ENCODE measurements at regions not wholly inside any gene's neighbourhood (a gene's known extent, or its start where the extent isn't known, plus 50 kb on each side); places are given as distances from the start of the nearest gene placed in this dataset.
"Not testable (repeated sequence)": the region's sequence is repeated elsewhere in the genome, so short reads cannot be mapped to it uniquely, and the experiment has no call there.

DNA sequence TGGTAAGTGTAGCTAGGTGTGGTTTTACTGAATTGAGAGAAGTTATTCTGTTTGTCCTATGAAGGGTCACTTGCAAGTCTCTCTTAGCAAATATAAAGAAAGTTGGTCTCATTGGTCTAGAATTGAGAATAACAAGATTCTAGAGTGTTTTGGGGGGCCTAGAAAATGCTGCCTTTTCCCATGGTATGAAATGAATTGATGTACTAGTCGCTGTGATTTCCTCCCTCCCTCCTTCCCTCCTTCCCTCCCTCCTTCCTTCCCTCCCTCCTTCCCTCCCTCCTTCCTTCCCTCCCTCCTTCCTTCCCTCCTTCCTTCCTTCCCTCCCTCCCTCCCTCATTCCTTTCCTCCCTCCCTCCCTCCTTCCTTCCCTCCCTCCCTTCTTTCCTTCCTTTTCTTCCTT lies 166.7 kb upstream of the RGS6 start:
- no peak for DNase-seq

DNA sequence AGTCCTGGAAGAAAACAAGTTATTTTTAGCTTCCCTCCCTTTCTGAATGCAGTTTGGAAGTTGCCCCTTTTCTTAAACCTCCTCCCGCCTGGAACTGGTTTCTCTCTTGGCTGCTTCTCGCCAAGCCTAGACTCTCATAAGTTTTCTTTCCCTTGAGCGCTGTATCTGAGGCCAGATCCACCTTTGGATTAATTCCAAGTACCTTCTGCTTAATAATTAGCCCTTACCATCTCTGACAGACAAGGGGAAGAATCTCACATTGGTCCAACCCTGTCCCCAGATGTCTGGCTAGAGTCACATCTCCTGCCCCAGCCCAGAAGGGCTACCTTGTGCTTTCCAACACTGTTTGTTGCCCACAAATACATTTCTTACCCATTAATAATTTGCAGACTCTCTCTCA lies 161.8 kb upstream of the RGS6 start:
- DNase-seq, result no peak

DNA sequence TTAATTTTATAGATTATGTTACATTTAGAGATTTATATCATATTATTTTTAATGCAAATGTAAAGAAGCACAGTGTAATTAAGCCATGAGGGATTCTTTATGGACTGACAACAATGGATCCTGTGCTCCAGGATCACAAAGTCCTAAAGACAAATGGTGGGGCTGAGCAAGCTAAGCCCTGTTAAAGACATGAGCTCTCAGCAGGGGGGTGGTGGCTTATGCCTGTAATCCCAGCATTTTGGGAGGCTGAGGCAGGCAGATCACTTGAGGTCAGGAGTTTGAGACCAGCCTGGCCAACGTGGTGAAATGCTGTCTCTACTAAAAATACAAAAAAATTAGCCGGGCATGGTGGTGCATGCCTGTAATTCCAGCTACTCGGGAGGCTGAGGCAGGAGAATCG lies 160.8 kb upstream of the RGS6 start:
- DNase-seq, result not testable (repeated sequence)

DNA sequence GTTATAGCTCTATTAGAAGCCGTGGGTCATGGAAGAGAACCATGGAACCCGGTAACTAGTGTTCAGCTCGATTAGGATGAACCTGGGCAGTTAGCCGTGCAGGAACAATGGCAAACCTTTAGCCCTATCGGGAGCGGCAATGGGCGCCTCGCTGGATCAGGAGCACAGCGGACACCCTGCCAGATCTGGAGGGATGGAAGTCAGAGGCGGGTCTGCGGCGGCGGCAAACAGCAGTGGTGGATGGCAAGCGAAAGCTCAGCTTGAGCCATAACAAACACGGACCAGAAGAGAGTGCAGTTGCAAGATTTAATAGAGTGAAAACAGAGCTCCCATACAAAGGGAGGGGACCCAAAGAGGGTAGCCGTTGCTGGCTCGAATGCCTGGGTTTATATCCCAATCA lies 160.2 kb upstream of the RGS6 start:
- not testable (repeated sequence) for DNase-seq

DNA sequence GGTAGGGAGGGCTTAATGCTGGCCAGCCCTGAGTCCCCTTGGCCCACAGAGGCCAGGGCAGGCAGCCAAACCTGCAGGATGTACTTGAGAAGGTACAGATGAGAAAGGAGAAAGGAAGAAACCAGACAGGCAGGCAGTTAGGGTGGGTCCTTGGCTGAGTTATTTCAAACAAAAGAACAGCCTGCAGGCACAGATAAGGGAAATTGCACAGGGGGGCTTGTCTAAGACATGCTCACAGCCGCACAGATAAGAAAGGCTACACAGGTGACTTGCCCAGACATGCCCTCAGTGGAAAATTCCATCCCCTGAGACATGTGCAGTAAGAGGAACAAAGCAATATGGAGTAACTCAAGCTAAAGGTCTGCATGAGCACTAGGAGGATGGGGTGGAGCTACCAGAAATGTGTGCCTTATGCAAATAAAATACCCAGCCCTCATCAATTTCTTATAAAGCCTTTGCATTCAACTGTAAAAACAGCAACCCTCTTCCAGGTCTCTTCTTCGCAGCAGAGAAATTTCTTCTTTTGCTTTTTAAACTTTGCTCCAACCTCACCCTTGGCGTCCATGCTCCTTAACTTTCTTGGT lies 158.2 kb upstream of the RGS6 start:
- DNase-seq, result no peak

DNA sequence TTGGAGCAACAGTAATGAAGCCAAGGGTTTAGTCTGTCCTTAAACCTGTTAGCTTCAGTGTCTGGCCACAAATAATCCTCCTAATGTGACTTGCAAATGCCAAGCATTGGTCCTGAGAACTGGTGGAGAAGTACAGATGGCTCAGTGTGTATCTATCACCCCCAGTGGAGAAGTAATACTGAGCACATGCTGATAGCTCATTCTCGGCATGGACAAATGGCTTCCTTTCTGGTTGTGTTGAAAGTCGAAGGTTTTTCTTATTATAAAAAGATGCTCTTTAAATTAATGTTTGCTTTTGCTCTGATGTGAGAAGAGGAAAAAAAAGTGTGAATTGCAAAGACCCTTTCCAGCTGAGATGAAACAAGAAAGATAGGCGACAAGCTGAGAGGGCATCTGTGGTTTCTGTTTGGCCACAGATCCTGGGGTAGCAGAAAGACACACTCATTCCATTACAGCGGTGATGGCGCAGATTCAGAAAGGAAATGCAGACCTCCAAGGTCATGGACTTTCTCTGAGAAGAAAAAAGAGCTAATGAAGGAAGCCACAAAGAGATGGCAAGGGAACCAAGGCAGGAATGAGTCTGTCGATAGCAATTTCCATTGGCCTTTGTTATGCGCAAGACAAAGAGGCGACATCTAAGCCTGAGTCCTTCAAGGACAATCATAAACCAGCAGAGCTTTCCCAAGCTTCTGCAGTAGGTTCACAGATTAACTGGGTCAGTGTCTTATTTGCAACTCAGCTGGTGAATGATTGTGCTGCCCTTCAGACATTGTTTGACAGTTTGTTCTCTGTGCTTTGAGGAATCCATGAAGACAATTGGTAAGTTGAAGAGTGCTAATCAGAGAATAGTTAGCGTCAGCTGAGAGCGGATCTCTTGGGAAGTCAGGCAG lies 155.5 kb upstream of the RGS6 start:
- DNase-seq, result no peak

DNA sequence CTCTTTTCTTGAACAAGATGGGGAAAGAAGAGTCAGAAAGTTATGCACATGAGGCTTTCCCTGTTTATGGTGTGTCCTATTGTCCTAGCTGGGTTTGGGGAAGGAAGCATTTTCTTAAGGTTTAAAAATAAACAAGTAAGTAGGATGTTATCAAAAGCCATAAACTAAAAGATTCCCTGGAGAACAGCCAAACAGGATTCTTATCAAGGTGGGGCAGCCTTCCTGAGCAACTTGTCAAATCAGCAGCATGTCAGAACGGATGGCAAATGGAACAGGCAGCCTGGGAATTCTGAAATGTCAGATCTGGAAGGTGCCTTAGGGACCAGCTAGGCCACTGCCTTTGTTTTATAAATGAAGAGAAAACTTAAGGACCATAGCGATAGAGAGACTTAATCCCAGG lies 152.2 kb upstream of the RGS6 start:
- no peak for DNase-seq

DNA sequence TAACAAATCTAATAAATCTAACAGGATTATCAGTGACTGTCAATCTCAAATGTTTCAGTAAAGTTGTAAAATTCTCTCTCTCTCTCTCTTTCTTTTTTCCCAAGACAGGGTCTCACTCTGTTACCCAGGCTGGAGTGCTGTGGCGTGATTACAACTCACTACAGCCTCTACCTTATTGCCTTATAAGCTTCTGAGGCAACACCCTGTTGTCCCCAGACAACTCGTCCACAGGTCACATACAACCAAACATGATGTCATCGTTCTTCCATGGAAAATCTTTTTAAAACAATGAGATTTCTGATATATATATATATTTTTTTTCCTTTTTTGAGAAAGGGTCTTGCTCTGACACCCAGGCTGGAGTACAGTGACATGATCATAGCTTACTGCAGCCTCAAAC lies 151.4 kb upstream of the RGS6 start:
- no peak for DNase-seq

DNA sequence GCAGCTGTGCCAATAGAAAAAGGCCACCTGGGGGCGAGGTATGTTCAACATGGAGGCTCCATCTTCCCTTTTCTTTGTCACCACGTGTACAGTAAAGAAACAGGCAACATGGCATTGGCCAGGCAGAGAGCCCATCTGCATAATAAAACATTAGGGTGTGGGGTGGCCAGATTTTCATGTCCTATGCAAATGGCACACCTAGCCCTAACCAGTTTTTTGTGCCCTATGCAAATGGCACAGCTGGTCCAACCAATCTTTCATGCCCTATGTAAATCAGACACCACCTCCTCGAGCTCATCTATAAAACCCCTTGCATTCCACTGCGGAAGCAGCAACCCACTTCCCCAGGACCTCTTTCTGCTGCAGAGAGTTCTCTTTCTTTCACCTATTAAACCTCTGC lies 149.1 kb upstream of the RGS6 start:
- DNase-seq, result no peak

DNA sequence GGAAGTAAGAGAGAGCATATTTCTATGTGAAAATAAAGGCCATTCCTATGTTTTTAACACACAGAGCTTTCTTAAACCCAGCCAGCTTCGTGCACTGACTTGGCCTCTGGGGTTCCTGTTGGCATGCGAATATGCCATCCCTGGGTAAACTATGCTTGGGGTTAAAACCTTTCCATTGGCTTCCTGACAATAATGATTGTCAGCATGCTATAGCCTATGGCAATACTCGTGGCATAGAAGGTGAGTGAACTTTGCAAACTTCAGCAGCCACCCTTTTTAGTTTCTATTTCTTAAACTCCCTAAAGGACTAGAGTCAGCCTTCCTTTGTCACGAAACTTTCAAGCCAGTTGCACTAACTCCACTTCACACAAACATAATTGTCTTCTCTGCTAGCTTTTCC lies 148.4 kb upstream of the RGS6 start:
- no peak for DNase-seq

DNA sequence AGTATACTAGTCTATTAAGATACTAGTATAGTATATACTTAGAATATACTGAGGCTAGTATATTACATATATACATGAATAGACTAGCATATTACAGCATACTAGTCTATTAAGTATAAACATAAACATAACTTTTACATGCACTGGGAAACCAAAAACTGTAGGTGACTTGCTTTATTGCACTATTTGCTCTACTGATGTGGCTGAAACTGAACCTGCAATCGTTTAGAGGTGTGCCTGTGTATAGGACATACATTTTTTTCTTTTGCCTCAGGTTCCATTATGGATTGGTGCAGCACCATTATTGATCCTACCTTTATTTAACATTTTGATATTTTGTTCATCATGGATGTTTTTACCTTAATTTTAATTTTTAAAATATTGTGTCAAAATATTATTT lies 143.2 kb upstream of the RGS6 start:
- DNase-seq, result no peak

DNA sequence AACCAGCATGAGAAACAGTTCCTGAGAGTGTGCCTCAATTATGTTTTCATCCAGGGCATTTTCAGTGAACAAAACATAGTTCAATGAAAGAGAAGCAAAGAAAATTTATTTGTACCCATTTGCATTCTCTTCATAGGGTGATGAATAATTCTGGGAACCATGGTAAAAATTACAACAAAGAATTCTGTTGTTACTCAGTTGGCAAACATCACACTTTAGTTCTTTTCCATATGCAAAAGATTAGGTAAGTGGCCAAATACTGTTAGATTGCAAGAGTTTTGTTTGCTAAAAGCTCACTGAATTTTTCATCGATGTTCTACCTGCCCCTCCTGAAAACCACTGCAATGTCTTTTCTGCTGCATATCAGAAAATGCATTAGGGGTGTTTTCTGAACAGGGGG lies 132.4 kb upstream of the RGS6 start:
- no peak for DNase-seq

DNA sequence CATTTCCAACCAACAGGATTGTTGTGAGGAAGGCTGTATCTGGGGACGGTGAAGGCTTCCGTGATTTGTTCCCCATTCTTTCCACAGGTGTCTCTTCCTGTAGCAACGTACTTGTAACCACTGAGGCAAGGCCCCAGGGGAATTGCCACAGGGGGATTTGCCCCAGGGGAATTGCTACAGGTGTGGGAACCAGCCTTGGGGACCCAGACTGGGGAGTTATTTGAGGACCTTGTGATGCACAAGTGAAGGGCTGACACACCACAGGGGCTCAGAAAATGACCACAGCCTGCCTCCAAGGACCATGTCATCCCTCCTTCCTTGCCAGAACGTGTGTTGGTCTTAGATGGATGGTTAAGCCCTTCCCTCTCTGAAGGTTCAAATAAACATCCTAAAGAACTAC lies 131.4 kb upstream of the RGS6 start:
- no peak for DNase-seq

DNA sequence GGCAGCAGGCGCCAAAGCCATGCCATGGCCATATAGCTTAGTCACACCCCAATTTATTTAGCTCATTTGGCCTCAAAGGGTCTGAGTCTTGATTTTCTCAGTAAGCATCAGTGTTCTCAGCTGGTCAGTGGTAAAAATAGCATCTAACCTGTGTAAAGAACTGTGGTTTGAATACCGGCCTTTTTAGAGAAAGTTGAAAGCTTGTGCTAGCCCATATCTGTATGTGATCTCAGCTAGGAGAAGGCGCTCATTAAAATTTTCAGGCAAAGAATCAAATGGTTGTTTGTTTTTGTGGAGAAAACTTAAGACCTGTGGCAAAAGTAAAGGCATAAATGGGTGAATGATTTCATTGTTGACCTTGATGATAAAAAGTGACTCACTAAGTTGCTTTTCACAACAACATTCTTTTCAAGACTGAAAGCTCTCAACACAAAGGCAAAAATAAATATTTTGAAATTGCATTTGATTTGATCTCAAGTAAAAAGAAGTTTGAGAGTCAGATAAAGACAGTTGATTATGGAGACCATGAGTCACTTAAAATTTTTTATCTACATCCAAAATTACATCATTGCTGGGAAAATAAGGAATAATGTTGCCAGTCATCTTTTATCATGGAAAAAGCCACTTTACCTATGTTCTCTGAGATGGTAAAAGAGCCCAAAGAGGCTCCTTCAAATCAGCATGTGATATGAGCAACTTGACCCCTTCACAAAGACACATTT lies 128.5 kb upstream of the RGS6 start:
- DNase-seq, result no peak

DNA sequence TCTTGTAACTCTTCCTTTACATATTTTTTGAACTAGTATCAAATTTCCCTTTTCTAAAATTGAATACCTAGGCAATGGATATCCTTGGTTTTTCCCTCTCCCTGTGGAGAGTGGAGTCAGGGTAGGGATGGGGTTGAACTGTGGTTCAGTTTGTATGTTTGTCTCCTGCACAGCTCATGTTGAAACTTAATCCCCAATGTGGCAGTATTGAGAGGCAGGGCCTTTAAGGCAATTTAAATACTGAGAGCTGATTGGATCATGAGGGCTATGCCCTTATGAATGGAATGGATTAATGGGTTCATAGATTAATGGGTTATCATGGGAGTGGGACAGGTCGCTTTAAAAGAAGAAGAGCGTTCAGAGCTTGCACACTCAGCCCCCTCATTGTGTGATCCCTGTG lies 127.2 kb upstream of the RGS6 start:
- no peak for DNase-seq

DNA sequence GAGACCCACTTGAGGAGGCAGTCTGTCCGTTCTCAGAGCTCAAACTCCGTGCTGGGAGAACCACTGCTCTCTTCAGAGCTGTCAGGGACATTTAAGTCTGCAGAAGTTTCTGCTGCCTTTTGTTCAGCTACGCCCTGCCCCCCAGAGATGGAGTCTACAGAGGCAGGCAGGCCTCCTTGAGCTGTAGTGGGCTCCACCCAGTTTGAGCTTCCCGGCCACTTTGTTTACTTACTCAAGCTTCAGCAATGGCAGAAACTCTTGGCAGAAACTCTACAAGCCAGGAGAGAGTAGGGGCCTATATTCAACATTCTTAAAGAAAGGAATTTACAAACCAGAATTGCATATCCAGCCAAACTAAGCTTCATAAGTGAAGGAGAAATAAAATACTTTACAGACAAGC lies 125.2 kb upstream of the RGS6 start:
- not testable (repeated sequence) for DNase-seq

DNA sequence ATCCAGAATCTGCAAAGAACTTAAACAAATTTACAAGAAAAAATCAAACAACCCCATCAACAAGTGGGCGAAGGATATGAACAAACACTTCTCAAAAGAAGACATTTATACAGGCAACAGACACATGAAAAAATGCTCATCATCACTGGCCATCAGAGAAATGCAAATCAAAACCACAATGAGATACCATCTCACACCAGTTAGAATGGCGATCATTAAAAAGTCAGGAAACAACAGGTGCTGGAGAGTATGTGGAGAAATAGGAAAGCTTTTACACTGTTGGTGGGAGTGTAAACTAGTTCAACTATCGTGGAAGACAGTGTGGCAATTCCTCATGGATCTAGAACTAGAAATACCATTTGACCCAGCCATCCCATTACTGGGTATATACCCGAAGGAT lies 121.4 kb upstream of the RGS6 start:
- DNase-seq, result not testable (repeated sequence)

DNA sequence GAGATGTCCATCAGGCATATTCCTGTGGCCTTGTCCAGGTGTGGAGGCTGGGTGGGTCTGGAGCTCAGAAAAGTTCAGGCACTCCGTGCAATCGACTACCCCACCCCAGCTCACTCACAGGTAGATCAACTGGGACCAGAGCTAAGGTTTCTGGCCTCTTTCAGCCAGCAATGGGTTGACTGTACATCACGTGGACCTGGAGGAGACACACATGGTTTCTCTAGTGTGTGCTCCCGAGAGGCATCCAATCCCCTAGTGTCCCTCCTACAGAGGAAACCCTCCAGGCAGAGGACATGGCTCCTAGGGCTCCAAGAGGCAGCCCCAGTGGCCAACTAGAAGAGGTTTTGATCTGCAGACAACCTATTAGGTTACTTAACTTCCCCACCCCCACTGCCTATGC lies 119.5 kb upstream of the RGS6 start:
- DNase-seq, result no peak

DNA sequence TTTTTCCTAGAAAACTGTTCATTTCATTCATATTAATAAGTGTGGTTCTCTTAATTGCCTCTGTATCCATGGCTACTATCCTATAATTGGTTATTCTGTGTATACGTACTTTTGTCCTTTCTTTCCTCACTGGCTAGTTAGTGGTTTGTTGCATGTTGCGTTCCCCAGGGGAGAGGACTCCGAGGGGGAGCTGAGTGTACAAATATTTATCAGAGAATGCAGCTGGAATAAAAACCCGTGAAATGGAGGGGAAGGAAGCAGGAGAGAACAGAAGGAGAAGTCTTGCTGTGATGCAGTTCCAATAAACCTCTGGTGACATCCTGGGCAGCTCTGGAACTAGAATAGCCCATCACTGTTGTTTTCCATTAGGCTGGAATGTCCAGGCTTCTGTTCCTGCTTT lies 117.1 kb upstream of the RGS6 start:
- DNase-seq, result no peak

DNA sequence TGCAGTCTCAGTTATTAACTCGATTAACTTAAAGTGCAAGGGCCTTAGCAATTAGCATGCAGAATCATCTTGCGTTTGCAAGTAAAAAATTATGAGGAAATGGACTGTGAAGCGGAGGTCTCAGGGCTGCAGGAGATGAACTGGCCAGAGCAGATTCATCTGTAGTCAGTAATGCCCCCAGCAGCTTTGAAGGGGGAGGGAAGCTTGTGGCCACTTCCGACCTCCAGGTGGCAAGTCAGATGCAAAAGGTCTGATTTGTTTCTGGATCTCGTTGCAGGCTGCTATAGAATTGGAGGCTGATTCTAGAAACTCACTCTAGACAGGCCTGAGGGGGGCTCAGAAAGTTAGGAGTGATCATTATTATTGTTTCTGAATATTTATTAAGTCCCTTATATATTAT lies 107.4 kb upstream of the RGS6 start:
- no peak for DNase-seq

DNA sequence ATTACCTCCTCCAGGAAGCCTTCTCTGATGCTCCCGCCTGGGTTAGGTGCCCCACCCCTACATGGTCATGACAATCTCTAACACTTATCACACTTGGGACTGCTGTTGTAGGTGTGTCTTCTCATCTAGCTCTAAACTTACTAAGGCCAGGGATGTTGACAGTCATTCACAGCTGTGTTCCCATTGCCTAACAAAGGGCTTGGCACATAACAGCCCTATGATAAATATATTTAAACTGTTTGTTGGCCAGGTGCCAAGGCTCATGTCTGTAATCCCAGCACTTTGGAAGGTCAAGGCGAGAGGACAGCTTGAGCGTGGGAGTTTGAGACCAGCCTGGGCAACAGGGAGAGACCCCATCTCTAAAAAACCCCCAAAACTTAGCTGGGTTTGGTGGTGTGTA lies 98.8 kb upstream of the RGS6 start:
- DNase-seq, result no peak

DNA sequence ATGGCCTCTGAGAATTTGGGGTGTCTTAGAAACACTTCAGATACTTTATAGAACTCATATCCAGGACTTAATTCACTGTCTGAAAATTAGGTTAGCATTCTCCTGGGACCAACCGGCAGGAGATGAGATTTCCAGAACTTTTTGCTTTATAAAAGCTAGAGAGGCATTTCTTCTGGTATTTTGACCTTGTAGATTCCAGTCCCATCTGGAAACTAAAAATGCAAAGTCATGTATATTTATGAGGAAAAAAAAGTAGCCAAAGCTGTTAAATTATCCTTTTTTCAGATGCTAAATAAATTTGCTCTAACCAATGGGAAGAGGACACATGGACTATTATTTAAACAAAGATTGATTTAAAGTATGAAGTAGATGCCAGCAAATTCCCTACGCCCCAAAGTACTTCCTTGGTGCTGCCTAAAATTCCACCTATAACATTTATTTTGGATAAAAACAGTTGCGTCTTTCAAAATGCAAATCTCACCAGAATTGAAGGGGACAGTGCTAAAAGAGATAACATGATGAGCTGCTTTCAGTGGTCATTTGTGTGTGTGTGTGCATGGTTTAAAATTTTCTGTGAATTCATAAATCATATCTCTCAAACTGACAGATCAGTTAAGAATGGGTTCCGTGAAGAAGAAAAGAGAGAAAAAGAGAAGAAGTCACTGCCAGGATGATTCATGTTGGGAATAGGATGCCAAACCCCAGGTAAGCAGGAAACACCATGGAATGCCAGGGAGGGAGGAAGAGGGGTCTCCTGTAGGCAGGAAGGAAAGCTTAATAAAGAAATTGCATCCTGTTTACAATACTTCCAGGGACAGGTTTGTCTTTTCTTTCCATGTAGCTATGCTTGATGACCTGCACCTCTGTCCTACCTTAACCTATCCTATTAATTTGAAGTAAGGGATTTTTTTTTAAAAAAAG lies 97.7 kb upstream of the RGS6 start:
- no peak for DNase-seq

DNA sequence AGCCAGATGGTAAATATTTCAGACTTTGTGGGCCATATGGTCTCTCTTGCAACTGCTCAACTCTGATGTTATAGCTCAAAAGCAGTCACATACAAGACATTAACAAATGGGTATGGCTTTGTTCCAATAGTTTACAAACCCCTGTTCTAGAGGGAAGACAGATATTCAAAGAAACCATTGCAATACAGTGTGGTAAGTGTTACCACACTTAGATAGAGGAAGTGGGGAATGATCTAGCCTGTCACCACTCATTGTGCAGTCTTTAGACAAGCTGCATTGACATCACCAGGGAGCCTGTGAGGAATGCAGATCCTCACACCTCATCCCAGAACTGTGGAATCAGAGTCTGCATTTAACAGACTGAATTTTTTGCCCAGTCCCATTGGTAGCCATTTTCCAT lies 80.0 kb upstream of the RGS6 start:
- DNase-seq, result peak; percentile 48 to 69

All from inflammatory macrophage treated with lipopolysaccharide for 1 hour (primary cell).